Inflammatory macrophage treated with lipopolysaccharide for 1 hour (primary cell): ENCODE measurements at regions not wholly inside any gene's neighbourhood (a gene's known extent, or its start where the extent isn't known, plus 50 kb on each side); places are given as distances from the start of the nearest gene placed in this dataset.
"Not testable (repeated sequence)": the region's sequence is repeated elsewhere in the genome, so short reads cannot be mapped to it uniquely, and the experiment has no call there.

Experiments used
- DNase-seq, 2 donors: peaks; one replicate each; pipeline ENCODE4 v3.0.0-alpha.2; 2020 to 2022

GRCh38 chr10:7027237-7027912 is 383.5 kb downstream of the SFMBT2 start:
- DNase-seq, result no peak

GRCh38 chr10:7026818-7027217 is 384.0 kb downstream of the SFMBT2 start:
- DNase-seq, result no peak

GRCh38 chr10:7025296-7025695 is 385.5 kb downstream of the SFMBT2 start:
- peak; percentile 71 to 82 for DNase-seq

GRCh38 chr10:7015457-7015856 is 395.4 kb downstream of the SFMBT2 start:
- DNase-seq, result no peak

GRCh38 chr10:7014721-7015120 is 396.1 kb downstream of the SFMBT2 start:
- no peak for DNase-seq

- no peak for DNase-seq
These were observed 398.8 kb downstream of the SFMBT2 start for GRCh38 chr10:7011994-7012393.

GRCh38 chr10:7008645-7009044 is 402.2 kb downstream of the SFMBT2 start:
- no peak for DNase-seq

- no peak for DNase-seq
These were observed 403.1 kb downstream of the SFMBT2 start for GRCh38 chr10:7007600-7008190.

GRCh38 chr10:7006566-7006965 is 404.3 kb downstream of the SFMBT2 start:
- no peak for DNase-seq

GRCh38 chr10:7003831-7004395 is 406.9 kb downstream of the SFMBT2 start:
- DNase-seq, result peak in 1 of 2 donors; percentile 25

- DNase-seq, result no peak
These were observed 410.8 kb downstream of the SFMBT2 start for GRCh38 chr10:7000061-7000460.

GRCh38 chr10:6999232-6999925 is 411.5 kb downstream of the SFMBT2 start:
- DNase-seq, result no peak

GRCh38 chr10:6997509-6997908 is 413.3 kb downstream of the SFMBT2 start:
- no peak for DNase-seq

GRCh38 chr10:6996431-6996830 is 414.4 kb downstream of the SFMBT2 start:
- DNase-seq, result no peak

GRCh38 chr10:6995831-6996230 is 415.0 kb downstream of the SFMBT2 start:
- DNase-seq, result peak; percentile 62 to 82

- DNase-seq, result no peak
These were observed 415.3 kb upstream of the PRKCQ start for GRCh38 chr10:6995341-6995740.

GRCh38 chr10:6990891-6991290 is 410.8 kb upstream of the PRKCQ start:
- no peak for DNase-seq

GRCh38 chr10:6988654-6989053 is 408.6 kb upstream of the PRKCQ start:
- DNase-seq, result peak; percentile 42 to 59

- no peak for DNase-seq
These were observed 407.5 kb upstream of the PRKCQ start for GRCh38 chr10:6987536-6987945.

GRCh38 chr10:6986927-6987326 is 406.9 kb upstream of the PRKCQ start:
- no peak for DNase-seq

- no peak for DNase-seq
These were observed 405.6 kb upstream of the PRKCQ start for GRCh38 chr10:6985644-6986043.

- DNase-seq, result no peak
These were observed 404.9 kb upstream of the PRKCQ start for GRCh38 chr10:6984971-6985370.

GRCh38 chr10:6984016-6984415 is 403.9 kb upstream of the PRKCQ start:
- not testable (repeated sequence) for DNase-seq

- no peak for DNase-seq
These were observed 400.3 kb upstream of the PRKCQ start for GRCh38 chr10:6980353-6980752.
